NCI-H1694 treated with DMSO at 0.1 percent for 48 hours (cell line): ENCODE measurements at regions not wholly inside any gene's neighbourhood (a gene's known extent, or its start where the extent isn't known, plus 50 kb on each side); places are given as distances from the start of the nearest gene placed in this dataset.
"Not testable (repeated sequence)": the region's sequence is repeated elsewhere in the genome, so short reads cannot be mapped to it uniquely, and the experiment has no call there.

Experiments
- DNase-seq: peaks from one replicate; lab custom pipeline; 2025; lab: John Stamatoyannopoulos, UW

DNA sequence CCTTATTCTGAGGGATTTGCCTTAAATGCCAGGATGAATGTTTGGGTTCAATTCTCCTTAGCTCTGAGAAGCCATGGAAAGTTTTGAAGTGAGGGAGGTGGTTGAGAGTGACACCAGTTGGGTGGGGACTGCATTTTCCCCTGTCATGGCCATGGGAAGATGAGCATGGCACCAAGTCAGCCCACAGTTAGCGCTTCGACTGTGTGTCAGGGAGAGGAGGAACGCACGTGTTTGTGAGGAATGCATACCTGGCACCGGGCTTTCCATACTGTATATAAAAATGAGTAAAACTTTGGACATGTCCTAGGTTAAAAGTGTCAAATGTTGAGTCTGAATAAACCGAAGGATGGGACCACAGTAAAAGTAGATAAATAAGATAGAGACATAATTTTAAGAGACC, 187.5 kb upstream of the KL start:
- no peak for DNase-seq

DNA sequence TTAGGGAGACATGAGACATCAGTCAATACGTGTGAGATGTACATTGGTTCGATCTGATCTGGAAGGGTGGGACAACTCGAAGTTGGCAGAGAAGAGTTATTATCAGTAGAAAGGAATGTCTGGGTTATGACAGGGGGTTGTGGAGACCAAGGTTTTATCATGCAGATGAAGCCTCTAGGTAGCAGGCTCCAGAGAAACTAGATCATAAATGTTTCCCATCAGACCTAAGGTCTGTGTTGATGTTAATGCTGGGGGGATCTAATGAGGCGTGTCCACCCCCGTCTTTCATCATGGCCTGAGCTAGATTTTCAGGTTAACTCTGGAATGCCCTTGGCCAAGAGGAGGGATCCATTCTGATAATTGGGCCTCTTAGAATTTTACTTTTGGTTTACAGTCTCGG, 187.0 kb upstream of the KL start:
- DNase-seq = no peak

DNA sequence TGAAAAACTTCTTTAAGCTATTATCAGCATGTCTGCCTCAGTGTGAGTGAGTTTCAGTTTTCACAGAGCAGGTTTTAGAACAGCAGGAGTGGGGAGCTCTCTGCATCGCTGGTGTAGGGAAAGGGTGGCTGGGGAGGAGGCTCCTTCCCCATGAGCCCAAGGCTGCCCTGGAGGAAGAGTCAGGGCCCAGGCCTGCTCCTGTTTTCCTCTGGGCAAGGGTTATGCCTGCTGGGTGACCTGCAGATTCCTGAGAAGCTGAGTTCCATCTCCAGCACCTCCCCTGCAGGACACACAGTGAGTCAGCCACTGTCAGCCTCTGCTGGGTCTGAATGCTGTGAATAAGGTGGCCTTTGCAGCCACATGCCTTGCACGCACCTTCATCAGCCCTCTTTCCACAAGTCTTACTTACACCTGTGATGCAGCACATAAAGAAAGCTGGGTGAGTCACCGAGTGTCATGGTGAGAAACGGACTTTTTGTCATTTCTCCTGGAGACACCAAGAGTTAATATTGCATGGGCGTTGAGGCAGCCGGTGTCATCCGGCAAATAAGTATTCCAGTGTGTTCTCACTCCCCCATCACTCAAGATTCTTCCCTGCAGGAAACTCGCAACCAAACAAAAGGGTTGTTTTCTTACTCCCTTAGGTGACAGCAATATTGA, 186.4 kb upstream of the KL start:
- DNase-seq = no peak

DNA sequence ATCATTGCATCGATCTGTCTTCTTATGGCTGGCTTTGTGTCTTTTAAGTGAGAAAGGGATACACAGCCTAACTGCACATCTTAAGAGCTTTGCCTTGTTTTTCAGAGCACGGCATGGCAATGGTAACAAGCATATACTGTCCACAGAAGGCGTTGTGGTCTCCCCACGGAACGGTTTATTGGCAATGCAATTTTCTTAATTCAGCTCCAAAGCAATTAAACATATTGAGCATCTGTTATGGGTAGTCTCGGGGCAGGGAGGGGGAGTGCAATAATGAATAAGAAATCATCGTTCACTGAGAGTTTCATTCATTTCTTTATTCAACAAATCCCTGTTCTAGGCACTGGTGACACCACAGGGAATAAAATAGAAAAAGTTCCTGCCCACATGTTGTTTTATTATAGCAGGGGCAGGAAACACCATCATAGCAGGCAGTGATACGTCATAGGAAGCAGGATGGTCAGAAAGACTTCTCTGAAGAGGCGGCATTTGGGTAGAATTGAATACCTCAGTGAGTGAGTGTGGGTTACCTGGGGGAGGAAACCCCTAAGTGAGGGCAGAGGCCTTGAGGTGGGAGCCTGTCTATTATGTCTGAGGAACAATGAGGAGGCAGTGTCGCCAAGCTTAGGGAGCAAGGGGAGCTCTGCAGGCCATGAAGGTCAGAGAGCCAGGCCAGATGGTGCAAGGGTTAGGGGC, 185.7 kb upstream of the KL start:
- no peak for DNase-seq

DNA sequence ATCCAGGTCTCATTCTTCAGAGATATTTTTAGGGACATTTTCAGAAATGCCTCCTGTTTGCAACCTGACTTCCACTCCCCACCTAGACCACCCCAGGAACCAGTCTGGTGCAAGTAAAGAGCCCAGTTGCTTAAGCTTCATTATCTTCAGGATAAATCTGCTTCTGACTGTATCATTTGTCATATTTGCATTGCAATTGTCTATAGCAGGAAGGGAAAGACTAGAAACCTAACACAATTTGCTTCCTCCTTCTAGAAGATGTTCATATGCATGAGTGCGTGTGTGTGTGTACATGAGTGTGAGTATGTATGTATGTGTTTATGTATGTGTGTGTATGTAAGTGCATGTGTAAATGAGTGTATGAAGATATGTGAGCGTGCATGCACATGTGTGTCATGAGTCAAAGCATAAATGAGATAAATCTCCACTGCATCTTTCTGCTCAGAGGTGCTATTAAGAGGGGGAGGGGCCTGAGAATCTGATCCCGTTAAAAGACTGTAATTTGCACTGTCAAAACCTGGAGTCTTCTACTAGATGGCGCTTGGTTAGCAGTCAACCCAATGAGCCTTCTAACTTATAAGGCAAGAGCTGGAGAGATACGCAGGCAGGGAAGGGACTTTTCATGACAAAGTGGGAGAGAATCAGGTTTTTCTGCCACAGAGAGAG, 178.8 kb upstream of the KL start:
- no peak for DNase-seq

DNA sequence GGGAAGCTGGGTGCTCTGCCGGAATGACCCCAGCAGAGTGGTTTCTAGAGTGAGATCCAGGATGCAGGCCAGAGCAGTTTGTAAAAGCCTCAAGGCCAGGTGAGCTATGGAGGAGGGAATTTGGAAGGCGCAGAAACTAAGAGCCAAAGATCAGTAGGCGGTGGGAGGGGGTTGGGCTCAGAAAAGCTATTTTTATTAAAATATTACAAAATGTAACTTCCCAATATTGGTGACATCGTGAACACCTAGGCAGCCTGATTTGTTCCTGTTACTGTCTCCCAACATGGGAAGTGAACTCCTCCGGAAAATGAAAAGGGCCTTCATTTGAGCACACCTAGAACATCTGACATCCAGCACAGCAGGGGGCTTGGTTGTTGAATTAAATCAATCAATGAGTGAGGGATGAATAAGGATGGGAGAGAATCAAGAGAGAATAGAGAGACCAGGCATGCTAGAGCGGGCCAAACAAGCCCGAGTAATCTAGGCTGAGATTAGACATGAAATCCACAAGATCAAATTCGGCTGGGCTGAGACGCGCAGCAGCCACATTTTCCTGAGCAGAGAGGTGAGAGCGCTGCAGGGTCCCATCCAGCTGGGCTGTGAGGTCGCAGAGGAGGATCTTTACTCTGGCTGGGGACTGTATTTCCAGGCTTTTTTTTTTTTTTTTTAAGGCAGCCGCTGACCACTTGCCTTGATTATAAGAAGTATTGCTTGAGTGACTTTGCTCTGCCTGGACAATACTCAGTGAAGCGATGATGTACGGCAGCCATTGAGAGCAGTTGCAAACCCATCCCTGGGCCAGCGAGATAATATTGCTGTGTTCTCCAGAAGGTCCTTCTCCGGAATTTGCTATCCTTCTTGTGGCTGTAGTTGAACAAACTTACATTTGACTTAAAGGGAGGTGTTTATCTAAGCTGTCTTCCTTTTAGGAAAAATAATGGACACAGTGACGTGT, 178.0 kb upstream of the KL start:
- no peak for DNase-seq

DNA sequence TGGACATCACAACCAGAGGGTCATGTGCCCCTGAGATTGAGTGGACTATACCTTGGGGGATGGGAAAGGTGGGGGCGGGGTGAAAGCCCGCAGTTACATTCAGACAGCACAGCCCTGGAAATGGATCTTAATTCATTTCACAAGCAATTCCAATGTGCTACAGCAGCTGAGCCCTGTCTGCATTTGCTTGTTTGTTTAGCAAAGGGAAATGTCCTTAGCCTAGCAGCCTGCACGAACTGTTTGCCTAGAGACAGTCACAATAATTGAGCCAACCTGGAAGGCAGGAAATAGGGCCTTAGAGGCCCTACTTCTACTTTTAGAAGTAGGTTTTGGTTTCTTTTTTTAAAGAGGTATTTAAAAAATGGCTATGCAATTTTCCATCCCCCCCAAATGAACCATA, 177.3 kb upstream of the KL start:
- DNase-seq = no peak

DNA sequence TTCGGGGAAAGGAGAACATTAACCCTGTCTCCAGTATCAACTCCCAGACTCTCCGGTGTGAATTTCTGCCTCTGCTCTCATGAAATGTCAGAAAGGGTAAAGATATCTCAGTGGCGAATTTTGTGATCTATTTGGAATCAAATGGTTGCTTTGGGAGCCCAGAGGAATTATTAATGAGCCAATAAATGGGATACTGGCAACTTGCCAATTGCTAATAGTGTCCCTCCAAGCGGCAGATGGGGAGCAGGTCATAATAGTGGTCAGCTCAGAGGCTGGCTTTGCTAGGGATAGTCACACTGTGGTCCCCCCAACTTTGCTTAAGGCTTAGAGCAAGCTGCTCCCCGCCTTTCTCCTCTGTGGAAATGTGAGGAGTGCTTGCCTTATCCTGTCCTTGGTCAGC, 176.1 kb upstream of the KL start:
- DNase-seq = no peak

DNA sequence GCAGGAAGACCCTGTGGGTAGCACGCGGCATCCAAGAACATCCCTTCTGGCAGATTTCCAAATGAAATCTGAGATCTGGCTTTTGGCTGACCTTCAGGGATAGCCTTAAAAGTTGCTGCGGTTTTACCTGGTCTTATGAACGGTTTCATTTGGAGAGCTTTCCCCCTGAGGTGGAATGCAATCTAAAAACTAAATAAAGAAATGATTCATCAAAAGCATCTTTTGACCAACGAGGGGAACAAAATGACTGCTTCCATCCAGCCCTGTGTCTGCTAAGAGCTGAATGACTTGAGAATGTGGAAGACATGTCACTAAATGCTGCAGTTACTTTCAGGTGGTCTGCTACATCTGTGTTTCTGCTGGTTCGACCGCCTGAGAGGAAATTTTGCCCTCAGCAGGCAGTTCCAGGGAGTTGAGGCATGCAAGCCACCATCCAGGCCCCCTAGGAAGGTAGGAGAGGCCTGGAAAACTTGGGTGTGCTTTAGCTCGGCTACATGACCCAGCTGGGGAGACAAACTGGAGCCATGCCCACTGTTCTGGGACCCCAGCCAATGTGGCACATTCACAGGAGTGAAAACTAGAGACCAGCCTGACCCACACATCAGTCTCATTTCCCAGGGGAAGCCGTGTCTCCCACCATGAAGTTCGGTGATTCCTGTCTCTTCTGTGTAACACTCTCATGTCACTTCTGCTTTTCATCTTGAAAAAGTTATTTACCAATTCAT, 175.1 kb upstream of the KL start:
- DNase-seq = peak; percentile 9

DNA sequence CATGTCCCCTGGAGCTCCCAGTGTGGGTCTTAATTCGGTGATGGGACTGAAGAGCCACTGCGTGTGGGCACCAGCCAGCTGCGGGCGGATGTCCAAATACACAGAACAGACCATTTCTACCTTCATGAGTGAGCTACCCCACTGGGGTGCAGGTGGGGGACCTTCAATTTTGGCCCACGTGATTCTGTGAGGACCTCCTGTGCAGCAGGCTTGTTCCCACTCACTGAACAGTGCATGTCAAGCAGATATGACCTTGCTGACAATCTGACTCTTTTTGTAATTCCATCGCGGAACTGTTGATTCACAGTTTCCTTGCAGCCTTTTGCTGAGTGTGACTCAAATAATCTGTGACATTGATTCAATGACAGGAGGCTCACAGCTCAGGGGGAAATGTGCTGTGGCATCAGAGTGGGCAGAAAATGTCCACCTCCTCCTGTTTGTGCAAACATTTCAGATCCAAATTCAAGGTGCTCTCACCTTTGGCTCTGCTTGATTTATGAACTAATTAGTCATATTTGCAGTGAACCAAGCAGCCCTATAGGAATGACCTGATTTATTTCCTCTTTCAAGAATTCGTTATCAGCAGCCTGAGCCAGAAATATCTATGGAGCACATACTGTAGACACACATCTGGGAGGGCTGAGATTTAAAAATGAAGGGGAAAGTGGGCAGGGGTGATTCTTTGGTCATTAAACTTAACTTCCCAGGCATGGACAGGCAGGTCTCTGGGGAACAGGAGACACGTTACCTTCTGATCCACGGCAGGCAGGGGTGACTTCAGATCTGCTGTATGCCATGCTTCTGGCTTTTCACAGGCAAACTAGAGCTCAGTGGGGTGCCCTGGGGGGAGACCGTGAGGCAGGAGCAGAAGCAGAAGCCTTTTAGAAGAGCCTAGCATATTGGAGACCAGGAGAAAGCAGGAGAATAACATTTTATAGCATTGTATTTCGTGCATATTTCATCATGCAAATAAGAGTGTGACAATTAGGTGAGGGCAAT, 170.0 kb upstream of the KL start:
- DNase-seq = no peak

DNA sequence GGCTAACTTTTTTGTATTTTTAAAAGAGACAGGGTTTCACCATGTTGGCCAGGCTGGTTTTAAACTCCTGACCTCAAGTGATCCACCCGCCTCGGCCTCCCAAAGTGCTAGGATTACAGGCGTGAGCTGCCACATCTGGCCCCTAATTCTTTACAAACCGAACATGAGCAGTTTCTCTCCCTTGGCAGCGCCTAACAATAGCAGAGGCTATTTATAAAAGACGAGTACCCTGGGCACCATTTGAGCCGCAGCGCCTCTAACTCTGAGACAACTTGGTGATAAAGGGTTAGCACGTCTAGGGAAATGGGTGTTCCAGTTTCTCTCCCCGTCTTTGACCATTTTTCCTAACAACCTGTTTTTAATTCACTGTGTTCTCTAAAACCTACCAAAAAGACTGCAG, 168.2 kb upstream of the KL start:
- not testable (repeated sequence) for DNase-seq

DNA sequence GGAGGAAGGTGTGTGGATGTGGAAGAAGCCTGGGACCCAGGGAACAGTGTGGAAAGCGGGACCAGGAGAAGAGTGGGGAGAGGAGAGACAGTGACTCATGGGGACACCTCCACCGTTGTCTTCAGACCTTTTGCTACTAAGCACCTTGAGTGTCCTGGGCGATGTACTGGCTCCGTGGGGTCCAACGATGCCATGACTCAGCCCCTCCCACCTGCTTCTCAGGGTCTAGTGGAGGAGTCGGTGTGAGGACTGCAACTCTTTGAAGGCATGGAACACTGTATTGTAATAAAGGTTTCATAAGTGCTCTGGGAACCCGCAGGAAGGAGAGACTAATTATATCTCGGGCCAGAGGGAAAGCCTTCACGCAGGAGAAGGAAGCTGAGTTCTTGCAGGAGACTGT, 166.9 kb upstream of the KL start:
- no peak for DNase-seq

DNA sequence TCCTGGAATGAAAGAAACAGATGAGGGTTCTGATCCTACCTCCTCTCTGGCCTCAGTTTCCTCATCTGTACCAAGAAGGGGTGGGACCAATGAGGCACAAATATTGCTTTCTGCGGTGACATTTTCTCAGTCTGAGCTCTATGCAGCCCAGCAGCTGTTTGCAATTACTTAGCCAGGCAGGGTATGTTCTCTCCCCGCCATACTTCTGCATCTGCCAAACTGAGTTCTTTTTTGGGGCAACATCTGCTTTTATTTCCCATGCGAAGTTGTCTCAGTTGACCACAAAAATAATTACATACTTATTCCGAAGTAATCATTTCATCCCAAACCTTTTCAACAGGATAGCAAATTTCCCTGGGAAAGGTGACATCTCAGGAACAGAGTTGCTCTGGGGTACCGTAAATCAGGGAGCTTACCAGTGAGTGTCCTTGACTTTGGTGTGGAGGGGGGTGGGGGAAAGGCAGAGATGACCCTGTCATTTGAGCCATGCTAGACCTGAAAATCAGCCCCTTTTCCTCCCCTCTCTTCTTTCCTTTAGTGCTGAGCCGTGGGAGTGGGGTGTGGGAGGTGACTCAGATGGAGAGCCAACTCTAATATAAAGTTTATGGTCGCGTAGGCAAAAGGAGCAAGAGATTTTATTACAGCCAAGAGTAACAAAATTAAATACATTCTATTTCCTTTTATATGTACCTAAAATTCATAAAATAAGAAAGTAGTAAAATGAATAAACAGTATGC, 165.7 kb upstream of the KL start:
- no peak for DNase-seq

DNA sequence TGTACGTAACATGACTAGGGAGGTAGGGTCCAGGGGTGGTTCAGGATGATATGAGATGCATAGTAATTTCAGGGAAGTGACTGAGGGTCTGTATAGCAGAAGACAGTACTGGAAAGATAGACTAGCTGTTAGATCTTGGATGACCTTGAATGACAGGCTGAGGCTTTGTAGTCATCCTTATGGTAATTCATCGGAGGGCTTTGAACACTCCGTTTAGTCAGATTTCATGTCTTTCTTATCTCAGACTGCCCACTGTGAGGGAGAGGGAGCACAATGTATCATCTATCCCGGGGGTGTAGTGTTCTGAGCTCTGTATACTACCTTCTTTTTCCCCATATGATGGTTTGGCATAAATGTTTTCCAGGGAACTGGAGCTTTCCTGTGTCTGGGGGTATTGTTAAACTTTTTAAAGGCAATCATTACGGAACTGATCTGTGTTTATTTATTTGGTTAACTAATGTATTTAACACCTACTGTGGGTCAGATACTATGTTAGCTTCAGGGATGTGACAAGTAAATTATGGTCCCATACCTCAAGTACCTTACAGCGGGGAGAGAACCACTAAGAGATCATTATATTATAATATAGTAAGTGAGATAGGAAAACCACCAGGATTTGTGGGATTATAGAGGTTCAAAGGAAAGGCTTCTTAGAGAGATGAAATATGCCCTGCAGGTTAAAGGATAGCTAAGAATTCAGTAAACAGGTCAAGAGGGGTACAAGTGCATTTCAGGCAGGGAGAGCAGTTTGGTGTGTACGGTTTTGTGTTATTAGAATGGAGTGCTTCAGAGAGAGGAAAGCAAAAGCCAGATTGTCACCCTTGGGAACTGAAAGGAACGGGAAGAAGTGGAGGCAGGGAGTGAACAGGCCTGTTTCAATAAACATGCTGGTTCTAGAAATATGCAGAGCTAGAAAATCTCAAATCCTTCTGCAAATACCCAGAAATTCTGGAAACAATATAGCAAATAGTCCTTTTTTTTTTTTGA, 164.8 kb upstream of the KL start:
- DNase-seq = no peak

DNA sequence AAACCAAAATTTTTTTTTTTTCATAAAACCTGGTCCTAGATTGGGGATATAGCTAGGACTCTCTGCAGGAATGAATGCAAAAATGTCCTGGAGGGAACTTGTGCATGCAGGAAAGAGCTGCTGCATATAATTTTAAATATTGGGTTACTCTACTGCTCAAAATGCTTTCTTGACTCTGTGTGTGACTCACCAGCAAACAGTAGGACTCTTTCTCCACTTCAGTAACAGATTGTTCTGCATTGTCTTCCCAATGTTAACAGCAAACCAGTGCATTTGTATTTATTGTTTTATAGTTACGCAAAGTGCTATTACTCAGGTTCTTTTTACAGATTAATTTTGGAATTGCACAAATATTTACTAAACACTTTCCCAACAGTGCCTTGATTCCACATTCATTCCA, 163.7 kb upstream of the KL start:
- DNase-seq = no peak

DNA sequence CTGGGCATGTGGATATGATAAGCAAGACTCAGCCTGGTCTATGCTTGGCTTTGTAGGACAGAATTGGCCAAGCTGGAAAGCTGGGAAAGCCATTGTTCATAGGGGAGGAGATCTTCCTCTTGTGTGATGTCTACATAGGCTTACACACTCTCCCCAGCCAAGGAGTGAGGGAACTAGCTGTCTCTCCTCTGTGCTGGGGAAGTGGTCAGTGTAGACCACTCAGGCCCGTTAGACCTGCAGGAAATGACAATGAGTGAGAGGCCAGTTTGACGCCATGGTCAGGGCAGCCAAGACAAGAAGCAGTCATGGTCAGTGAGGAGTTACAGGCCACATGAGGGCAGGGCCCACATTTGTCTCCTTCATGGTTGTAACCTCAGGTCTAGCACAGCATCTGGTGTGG, 159.1 kb upstream of the KL start:
- no peak for DNase-seq

DNA sequence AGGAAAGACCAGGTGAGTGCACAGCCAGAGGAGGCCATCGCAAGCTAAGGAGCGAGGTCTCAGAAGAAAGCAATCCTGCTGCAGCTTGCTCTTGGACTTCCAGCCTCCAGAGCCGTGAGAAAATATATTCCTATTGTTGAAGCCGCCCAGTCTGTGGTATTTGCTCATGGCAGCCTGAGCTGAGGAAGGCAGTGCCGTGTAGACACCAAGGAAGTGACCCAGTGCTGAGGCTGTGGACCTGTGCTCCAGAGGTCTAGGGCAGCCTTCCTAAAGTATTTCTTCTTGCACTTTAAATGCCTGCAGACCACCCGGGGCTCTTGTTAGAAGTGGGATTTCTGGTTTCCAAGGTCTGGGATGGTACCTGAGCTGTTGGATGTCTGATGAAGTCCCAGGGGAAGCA, 158.5 kb upstream of the KL start:
- DNase-seq = no peak

DNA sequence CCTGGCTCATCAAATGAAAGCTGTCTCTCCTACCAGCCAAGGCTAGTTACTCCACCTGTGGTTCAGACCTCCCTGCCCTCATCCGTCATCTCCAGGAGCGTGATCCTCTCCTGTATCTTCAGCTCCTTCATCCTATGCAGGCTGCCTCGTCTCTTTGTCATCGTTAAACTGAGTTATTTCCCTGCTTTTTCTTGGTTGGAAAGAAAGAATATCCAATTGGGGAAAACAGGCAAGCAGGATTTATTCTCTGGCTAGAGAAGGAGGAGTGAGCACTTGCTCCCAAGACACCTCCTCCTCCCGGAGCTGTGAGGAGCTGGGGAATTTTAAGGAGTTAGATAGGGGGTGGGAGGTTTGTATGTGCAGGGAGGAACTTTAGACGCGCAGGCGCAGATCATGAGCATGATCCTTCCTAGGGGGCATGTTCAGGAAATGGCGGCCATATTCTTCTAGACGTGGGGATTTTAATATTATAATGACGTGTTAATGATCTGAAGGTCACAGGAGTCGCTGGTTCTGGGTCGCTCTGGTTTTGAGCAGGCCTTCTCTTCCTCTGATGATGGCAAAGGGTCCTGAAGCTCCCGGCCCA, 156.4 kb upstream of the KL start:
- DNase-seq = no peak
